Inflammatory macrophage treated with lipopolysaccharide for 1 hour (primary cell): ENCODE measurements at regions not wholly inside any gene's neighbourhood (a gene's known extent, or its start where the extent isn't known, plus 50 kb on each side); places are given as distances from the start of the nearest gene placed in this dataset.
A peak's percentile ranks its signal among the peaks of the same experiment; 100 is the strongest.
"Not testable (repeated sequence)": the region's sequence is repeated elsewhere in the genome, so short reads cannot be mapped to it uniquely, and the experiment has no call there.

Experiments
- DNase-seq, 2 donors: peaks; one replicate each; pipeline ENCODE4 v3.0.0-alpha.2; 2020 to 2022

GRCh38 chr6:168369786-168370185 lies 50.2 kb upstream of the DACT2 start:
- DNase-seq: no peak

- DNase-seq: peak; percentile 1 to 35
These were observed 50.9 kb upstream of the DACT2 start for GRCh38 chr6:168370310-168370991.

GRCh38 chr6:168371185-168371584 lies 51.6 kb upstream of the DACT2 start:
- no peak for DNase-seq

- DNase-seq: no peak
These were observed 52.0 kb upstream of the DACT2 start for GRCh38 chr6:168371618-168371980.

GRCh38 chr6:168371981-168372711 lies 52.6 kb upstream of the DACT2 start:
- DNase-seq: no peak

GRCh38 chr6:168372889-168373288 lies 53.3 kb upstream of the DACT2 start:
- DNase-seq: no peak

GRCh38 chr6:168373389-168373788 lies 53.8 kb upstream of the DACT2 start:
- DNase-seq: no peak

- DNase-seq: no peak
These were observed 54.5 kb upstream of the DACT2 start for GRCh38 chr6:168374051-168374502.

- no peak for DNase-seq
These were observed 55.0 kb upstream of the DACT2 start for GRCh38 chr6:168374541-168375071.

- DNase-seq: no peak
These were observed 56.5 kb upstream of the DACT2 start for GRCh38 chr6:168376120-168376519.

- DNase-seq: no peak
These were observed 57.4 kb upstream of the DACT2 start for GRCh38 chr6:168376811-168377483.

- no peak for DNase-seq
These were observed 57.9 kb upstream of the DACT2 start for GRCh38 chr6:168377484-168377855.

GRCh38 chr6:168377856-168378832 lies 58.6 kb upstream of the DACT2 start:
- no peak for DNase-seq

GRCh38 chr6:168379579-168379978 lies 60.0 kb upstream of the DACT2 start:
- not testable (repeated sequence) for DNase-seq

- DNase-seq: not testable (repeated sequence)
These were observed 60.6 kb upstream of the SMOC2 start for GRCh38 chr6:168380166-168380955.

GRCh38 chr6:168380956-168381605 lies 59.9 kb upstream of the SMOC2 start:
- no peak for DNase-seq

GRCh38 chr6:168381726-168382458 lies 59.1 kb upstream of the SMOC2 start:
- no peak for DNase-seq

GRCh38 chr6:168383062-168383854 lies 57.7 kb upstream of the SMOC2 start:
- no peak for DNase-seq
